ENCODE measurements at regions not wholly inside any gene's neighbourhood (a gene's known extent, or its start where the extent isn't known, plus 50 kb on each side); places are given as distances from the start of the nearest gene placed in this dataset.

DNA sequence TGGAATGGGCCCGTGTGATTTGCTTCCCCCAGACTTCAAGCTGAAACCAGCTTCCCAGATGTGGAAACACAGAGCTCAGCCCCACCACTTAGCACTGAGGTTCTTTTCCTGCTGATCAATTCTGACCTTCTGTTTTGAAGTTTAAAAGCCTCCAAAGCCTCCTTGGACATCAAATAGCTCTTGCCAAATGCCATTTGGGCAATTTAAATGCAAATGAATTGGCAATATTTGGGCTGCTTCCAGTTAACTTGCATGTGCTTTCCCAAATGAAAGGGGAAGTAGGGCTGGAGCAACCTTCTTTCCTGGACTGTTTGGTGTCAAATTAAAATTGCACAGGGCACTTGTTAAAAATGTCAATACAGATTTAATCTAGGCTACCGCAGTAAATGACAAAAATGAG is 710.5 kb downstream of the TLR4 start:
- Mint-ChIP-seq H3K4me1 (no peaks in the 10 kb centered on the region), H3K27ac (no peak overlapping the region), H3K27me3 (no peaks in the 10 kb centered on the region), H3K4me3 (no peak overlapping the region), H3K36me3 (ENCODE audit: low read depth) (no peaks in the 10 kb centered on the region)
- H3K9me3 ChIP-seq (ENCODE audit: control insufficient read depth, low read length, poor library complexity, severe bottlenecking) = no peaks in the 10 kb centered on the region
- ATAC-seq = no peak
- no peak for DNase-seq

DNA sequence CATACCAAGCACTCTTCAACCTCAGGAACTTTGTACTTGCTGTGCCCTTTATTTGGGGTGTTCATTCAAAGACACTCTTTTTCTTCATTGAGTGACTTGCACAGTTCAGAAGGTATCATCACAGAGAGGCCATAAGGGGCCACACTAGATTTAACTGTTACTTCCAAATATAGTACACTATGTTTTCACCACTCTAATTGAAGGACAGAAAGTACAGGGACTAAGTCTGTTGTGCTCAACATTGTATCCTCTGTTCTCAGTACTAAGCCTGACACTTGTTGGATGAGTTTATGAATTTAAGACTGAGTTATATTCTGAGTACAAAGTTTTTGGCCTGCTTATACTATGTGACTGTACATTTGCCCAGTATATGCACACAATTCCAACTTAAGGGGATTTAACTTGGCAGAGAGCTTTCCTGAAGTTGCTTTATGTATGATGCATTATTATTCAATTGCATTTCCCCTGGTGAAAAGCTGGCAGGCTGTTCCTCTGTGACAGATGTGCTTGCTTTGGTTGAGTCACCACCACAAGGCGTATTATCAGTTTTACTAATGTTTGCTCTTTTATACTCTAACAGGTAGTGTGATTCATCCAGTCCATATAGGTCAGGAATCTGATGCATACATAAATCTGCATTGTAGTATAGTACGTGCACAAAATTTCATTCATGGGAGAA is 714.8 kb downstream of the TLR4 start:
- ATAC-seq (no peak), DNase-seq (no peak)
- no peak overlapping the region for H3K4me3 Mint-ChIP-seq
- H3K36me3 Mint-ChIP-seq (ENCODE audit: low read depth) = no peaks in the 10 kb centered on the region
- no peaks in the 10 kb centered on the region for H3K9me3 ChIP-seq (ENCODE audit: control insufficient read depth, low read length, poor library complexity, severe bottlenecking)
- H3K4me1 Mint-ChIP-seq = no peaks in the 10 kb centered on the region
- no peaks in the 10 kb centered on the region for H3K27me3 Mint-ChIP-seq
- no peak overlapping the region for H3K27ac Mint-ChIP-seq

DNA sequence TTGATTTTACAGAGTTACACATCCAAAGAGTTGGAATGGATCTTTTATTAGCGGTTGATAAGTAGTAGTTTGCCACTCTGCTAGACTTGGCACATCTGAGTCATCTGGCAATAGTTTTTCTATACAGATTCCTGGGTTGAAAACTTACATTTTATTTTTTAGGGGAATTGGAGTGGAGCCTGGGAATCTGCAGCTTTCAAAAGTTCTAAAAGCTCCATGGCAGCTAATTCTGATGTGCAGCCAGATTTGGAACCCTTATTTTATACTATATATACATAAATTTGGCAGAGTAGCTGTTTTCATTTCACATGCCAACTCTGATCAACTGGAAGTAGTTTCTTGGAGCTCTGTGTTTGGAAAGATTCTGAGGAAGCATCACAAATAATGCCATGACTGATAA is 715.5 kb downstream of the TLR4 start:
- no peaks in the 10 kb centered on the region for H3K27me3 Mint-ChIP-seq
- H3K4me3 Mint-ChIP-seq = no peak overlapping the region
- no peak overlapping the region for H3K27ac Mint-ChIP-seq
- DNase-seq (no peak), ATAC-seq (no peak)
- H3K4me1 Mint-ChIP-seq = no peaks in the 10 kb centered on the region
- no peaks in the 10 kb centered on the region for H3K36me3 Mint-ChIP-seq (ENCODE audit: low read depth)
- no peaks in the 10 kb centered on the region for H3K9me3 ChIP-seq (ENCODE audit: control insufficient read depth, low read length, poor library complexity, severe bottlenecking)

GRCh38 chr9:118422508-118422907 is 718.3 kb downstream of the TLR4 start:
- DNase-seq = no peak
- no peaks in the 10 kb centered on the region for H3K4me1 Mint-ChIP-seq
- H3K9me3 ChIP-seq (ENCODE audit: control insufficient read depth, low read length, poor library complexity, severe bottlenecking) = no peaks in the 10 kb centered on the region
- no peak overlapping the region for H3K27ac Mint-ChIP-seq
- no peaks in the 10 kb centered on the region for H3K27me3 Mint-ChIP-seq
- no peak for ATAC-seq
- H3K4me3 Mint-ChIP-seq = no peak overlapping the region
- no peaks in the 10 kb centered on the region for H3K36me3 Mint-ChIP-seq (ENCODE audit: low read depth)

GRCh38 chr9:118423021-118423420 is 718.8 kb downstream of the TLR4 start:
- no peak overlapping the region for H3K4me3 Mint-ChIP-seq

DNA sequence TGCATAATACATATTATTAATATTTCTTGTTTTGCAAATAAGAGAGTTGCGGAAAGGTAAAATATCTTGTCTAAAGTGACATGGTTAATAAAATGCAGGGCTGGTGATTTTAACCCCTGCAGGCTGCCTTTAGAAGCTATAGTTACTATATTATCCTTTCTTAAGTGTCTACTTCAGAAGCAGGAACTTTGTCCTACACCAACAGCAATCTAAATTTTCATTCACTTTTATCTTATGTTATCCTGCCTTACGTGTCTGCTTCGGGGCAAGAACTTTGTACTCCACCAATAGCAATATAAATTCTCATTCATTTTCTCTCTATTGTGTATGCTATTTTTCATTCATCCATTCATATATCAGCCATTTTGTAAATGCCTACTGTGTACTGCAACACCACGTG is 719.5 kb downstream of the TLR4 start:
- DNase-seq (no peak), ATAC-seq (no peak)
- no peaks in the 10 kb centered on the region for H3K4me1 Mint-ChIP-seq
- no peak overlapping the region for H3K27ac Mint-ChIP-seq
- H3K27me3 Mint-ChIP-seq = no peaks in the 10 kb centered on the region
- no peak overlapping the region for H3K4me3 Mint-ChIP-seq
- H3K36me3 Mint-ChIP-seq (ENCODE audit: low read depth) = no peaks in the 10 kb centered on the region
- H3K9me3 ChIP-seq (ENCODE audit: control insufficient read depth, low read length, poor library complexity, severe bottlenecking) = no peaks in the 10 kb centered on the region

More at GRCh38 chr9:118423021-118423420, 718.8 kb downstream of the TLR4 start:
- Mint-ChIP-seq H3K4me1 (no peaks in the 10 kb centered on the region), H3K36me3 (ENCODE audit: low read depth) (no peaks in the 10 kb centered on the region), H3K27me3 (no peaks in the 10 kb centered on the region), H3K27ac (no peak overlapping the region)
- DNase-seq = no peak
- no peaks in the 10 kb centered on the region for H3K9me3 ChIP-seq (ENCODE audit: control insufficient read depth, low read length, poor library complexity, severe bottlenecking)
- no peak for ATAC-seq

DNA sequence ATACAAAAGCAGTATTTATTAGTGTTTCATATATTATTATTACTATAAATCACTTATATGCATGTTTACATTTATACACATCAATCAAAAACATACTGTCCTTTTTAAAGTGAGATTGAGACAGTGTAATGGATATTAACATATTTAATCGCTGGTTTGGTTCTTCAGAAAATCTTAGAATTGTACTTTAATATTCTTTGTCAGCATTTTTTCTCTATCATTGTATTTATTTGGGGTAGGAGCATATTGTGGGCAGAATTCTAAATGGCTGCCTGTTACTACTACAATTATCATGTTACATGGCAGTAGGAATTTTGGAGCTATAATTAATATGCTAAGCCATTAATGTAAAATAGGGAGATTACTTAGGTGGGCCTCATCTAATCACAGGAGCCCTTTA is 722.6 kb downstream of the TLR4 start:
- Mint-ChIP-seq H3K36me3 (ENCODE audit: low read depth) (no peaks in the 10 kb centered on the region), H3K4me3 (no peak overlapping the region), H3K4me1 (no peaks in the 10 kb centered on the region), H3K27me3 (no peaks in the 10 kb centered on the region), H3K27ac (no peak overlapping the region)
- H3K9me3 ChIP-seq (ENCODE audit: control insufficient read depth, low read length, poor library complexity, severe bottlenecking) = no peaks in the 10 kb centered on the region
- DNase-seq (no peak), ATAC-seq (no peak)

DNA sequence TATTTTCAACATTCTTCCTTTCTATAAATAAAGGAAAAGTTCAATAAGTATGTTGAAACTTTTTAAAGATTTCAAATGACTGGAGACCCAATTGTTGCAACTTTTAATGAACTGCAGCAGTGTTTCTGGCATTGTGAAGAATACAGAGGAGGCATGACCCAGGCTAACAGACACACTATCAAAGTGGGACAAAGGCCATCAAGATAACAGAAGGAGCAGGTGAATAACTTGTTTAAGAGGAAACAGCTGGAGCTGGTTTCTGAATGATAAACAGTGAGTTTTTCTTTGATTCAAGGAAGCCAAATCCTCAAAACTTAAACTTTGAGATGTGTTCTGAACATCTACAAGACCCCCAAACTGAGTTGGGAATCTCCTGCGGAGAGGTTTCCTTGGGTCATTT is 734.6 kb downstream of the TLR4 start:
- ATAC-seq = no peak
- Mint-ChIP-seq H3K4me1 (no peaks in the 10 kb centered on the region), H3K4me3 (no peak overlapping the region), H3K36me3 (ENCODE audit: low read depth) (no peaks in the 10 kb centered on the region), H3K27ac (no peak overlapping the region), H3K27me3 (no peaks in the 10 kb centered on the region)
- DNase-seq = no peak
- no peaks in the 10 kb centered on the region for H3K9me3 ChIP-seq (ENCODE audit: control insufficient read depth, low read length, poor library complexity, severe bottlenecking)

- Mint-ChIP-seq H3K36me3 (ENCODE audit: low read depth) (no peaks in the 10 kb centered on the region), H3K4me1 (no peaks in the 10 kb centered on the region), H3K4me3 (no peak overlapping the region), H3K27me3 (no peaks in the 10 kb centered on the region), H3K27ac (no peak overlapping the region)
- ATAC-seq (no peak), DNase-seq (no peak)
- H3K9me3 ChIP-seq (ENCODE audit: control insufficient read depth, low read length, poor library complexity, severe bottlenecking) = no peaks in the 10 kb centered on the region
These were observed 735.2 kb downstream of the TLR4 start for GRCh38 chr9:118439441-118439840.

- DNase-seq (no peak), ATAC-seq (no peak)
- no peaks in the 10 kb centered on the region for H3K9me3 ChIP-seq (ENCODE audit: control insufficient read depth, low read length, poor library complexity, severe bottlenecking)
- no peaks in the 10 kb centered on the region for H3K27me3 Mint-ChIP-seq
- no peak overlapping the region for H3K4me3 Mint-ChIP-seq
- H3K27ac Mint-ChIP-seq = no peak overlapping the region
- no peaks in the 10 kb centered on the region for H3K4me1 Mint-ChIP-seq
- H3K36me3 Mint-ChIP-seq (ENCODE audit: low read depth) = no peaks in the 10 kb centered on the region
These were observed 740.2 kb downstream of the TLR4 start for GRCh38 chr9:118444403-118444802.

- no peaks in the 10 kb centered on the region for H3K36me3 Mint-ChIP-seq (ENCODE audit: low read depth)
- no peaks in the 10 kb centered on the region for H3K9me3 ChIP-seq (ENCODE audit: control insufficient read depth, low read length, poor library complexity, severe bottlenecking)
- no peak overlapping the region for H3K4me3 Mint-ChIP-seq
- DNase-seq (no peak), ATAC-seq (no peak)
- no peaks in the 10 kb centered on the region for H3K27me3 Mint-ChIP-seq
- H3K4me1 Mint-ChIP-seq = no peaks in the 10 kb centered on the region
- no peak overlapping the region for H3K27ac Mint-ChIP-seq
These were observed 742.9 kb downstream of the TLR4 start for GRCh38 chr9:118446943-118447639.

- H3K27ac Mint-ChIP-seq = no peak overlapping the region
- H3K27me3 Mint-ChIP-seq = no peaks in the 10 kb centered on the region
- no peaks in the 10 kb centered on the region for H3K36me3 Mint-ChIP-seq (ENCODE audit: low read depth)
- no peaks in the 10 kb centered on the region for H3K9me3 ChIP-seq (ENCODE audit: control insufficient read depth, low read length, poor library complexity, severe bottlenecking)
- no peaks in the 10 kb centered on the region for H3K4me1 Mint-ChIP-seq
- DNase-seq = no peak
- H3K4me3 Mint-ChIP-seq = no peak overlapping the region
- no peak for ATAC-seq
These were observed 745.4 kb downstream of the TLR4 start for GRCh38 chr9:118449554-118449953.

- Mint-ChIP-seq H3K36me3 (ENCODE audit: low read depth) (no peaks in the 10 kb centered on the region), H3K4me3 (no peak overlapping the region), H3K27me3 (no peaks in the 10 kb centered on the region), H3K27ac (no peak overlapping the region), H3K4me1 (no peaks in the 10 kb centered on the region)
- ATAC-seq = no peak
- no peak for DNase-seq
- H3K9me3 ChIP-seq (ENCODE audit: control insufficient read depth, low read length, poor library complexity, severe bottlenecking) = no peaks in the 10 kb centered on the region
These were observed 751.1 kb downstream of the TLR4 start for GRCh38 chr9:118455259-118455658.

DNA sequence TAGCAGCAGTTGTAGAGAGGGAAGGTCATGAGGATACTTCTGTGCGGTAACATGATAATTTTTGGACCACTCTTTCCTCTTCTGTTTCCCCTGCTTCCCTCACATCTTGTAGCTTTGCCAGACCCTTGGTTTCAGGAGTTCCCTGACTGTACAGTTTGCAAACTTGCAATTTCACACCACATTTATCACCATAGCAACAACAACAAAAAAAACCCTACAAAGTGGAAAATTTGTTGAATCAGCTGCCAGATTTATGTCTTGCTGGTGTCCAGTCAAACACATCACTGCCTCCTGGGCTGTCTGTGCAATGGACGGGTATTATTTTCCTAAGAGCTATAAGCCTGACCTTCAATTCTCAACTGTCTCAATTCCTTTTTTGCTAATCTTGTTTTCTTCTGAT is 751.6 kb downstream of the TLR4 start:
- Mint-ChIP-seq H3K4me1 (no peaks in the 10 kb centered on the region), H3K36me3 (ENCODE audit: low read depth) (no peaks in the 10 kb centered on the region)
- ATAC-seq = no peak

More for the DNA sequence above, 751.6 kb downstream of the TLR4 start:
- no peak for DNase-seq
- Mint-ChIP-seq H3K27ac (no peak overlapping the region), H3K27me3 (no peaks in the 10 kb centered on the region), H3K4me3 (no peak overlapping the region)
- H3K9me3 ChIP-seq (ENCODE audit: control insufficient read depth, low read length, poor library complexity, severe bottlenecking) = no peaks in the 10 kb centered on the region

Data from T-helper 17 cell (primary cell).